Mesendoderm (in vitro differentiated cells): ENCODE measurements at regions not wholly inside any gene's neighbourhood (a gene's known extent, or its start where the extent isn't known, plus 50 kb on each side); places are given as distances from the start of the nearest gene placed in this dataset. TPM values are rescaled to one million over a fixed set of nuclear protein-coding genes. Genes with fewer than 3 reads are reported as not detected.

Experiments
- DNase-seq: peaks from one replicate; pipeline ENCODE4 v3.0.0; 2013
- H2AK5ac ChIP-seq: 2 replicates; pipeline ENCODE4 v1.6.1; 2013; ENCODE audit warnings: low read length, inconsistent platforms
- H2BK120ac ChIP-seq: 2 replicates; pipeline ENCODE4 v1.6.1; 2013; ENCODE audit warnings: low read depth, mild to moderate bottlenecking, low read length, moderate library complexity, mixed read lengths
- H2BK15ac ChIP-seq: replicated peaks from 2 replicates; pipeline ENCODE4 v1.6.1; 2013; ENCODE audit warnings: low read depth, mild to moderate bottlenecking, moderate library complexity
- H2BK5ac ChIP-seq: 2 replicates; pipeline ENCODE4 v1.6.1; 2013; ENCODE audit warnings: low read length, inconsistent platforms
- H3K18ac ChIP-seq: 2 replicates; pipeline ENCODE4 v1.6.1; 2013; ENCODE audit warnings: mild to moderate bottlenecking, low read length, mixed read lengths
- H3K23ac ChIP-seq: one replicate; pipeline ENCODE4 v1.6.1; 2013; ENCODE audit warnings: low read length
- H3K27ac ChIP-seq: 2 replicates; pipeline ENCODE4 v1.5.1; 2013; ENCODE audit warnings: low read depth, mild to moderate bottlenecking, inconsistent platforms, low read length, moderate library complexity
- H3K27me3 ChIP-seq: 2 replicates; pipeline ENCODE4 v1.6.1; 2013; ENCODE audit warnings: low read length, control low read depth, mild to moderate bottlenecking, inconsistent platforms; ENCODE audit not compliant: insufficient read depth, poor library complexity
- H3K36me3 ChIP-seq: 2 replicates; pipeline ENCODE4 v1.6.1; 2013; ENCODE audit warnings: low read length, inconsistent platforms; ENCODE audit not compliant: control insufficient read depth, insufficient read depth
- H3K4ac ChIP-seq: one replicate; pipeline ENCODE4 v1.6.1; 2013; ENCODE audit warnings: low read depth, mild to moderate bottlenecking, low read length, moderate library complexity
- H3K4me1 ChIP-seq: 2 replicates; pipeline ENCODE4 v1.6.1; 2013; ENCODE audit warnings: low read depth, low read length, inconsistent platforms; ENCODE audit not compliant: control insufficient read depth
- H3K4me2 ChIP-seq: 2 replicates; pipeline ENCODE4 v1.6.1; 2013; ENCODE audit warnings: low read length
- H3K4me3 ChIP-seq: 2 replicates; pipeline ENCODE4 v1.5.1; 2013; ENCODE audit warnings: mild to moderate bottlenecking, low read length
- H3K56ac ChIP-seq: one replicate; pipeline ENCODE4 v1.6.1; 2013; ENCODE audit warnings: low read length
- H3K79me1 ChIP-seq: 2 replicates; pipeline ENCODE4 v1.6.1; 2013; ENCODE audit warnings: low read length, inconsistent platforms
- H3K79me2 ChIP-seq: 2 replicates; pipeline ENCODE4 v1.6.1; 2013; ENCODE audit warnings: mild to moderate bottlenecking, low read length; ENCODE audit not compliant: control insufficient read depth, insufficient read depth
- H3K9ac ChIP-seq: 2 replicates; pipeline ENCODE4 v1.6.1; 2013; ENCODE audit warnings: low read length, inconsistent platforms
- H4K5ac ChIP-seq: one replicate; pipeline ENCODE4 v1.6.1; 2013; ENCODE audit warnings: low read length
- H4K8ac ChIP-seq: one replicate; pipeline ENCODE4 v1.6.1; 2013; ENCODE audit warnings: low read depth, mild to moderate bottlenecking, control low read depth, low read length, moderate library complexity
- WGBS: extraction: QIAGEN DNeasy Blood & Tissue Kit; methylation state at CpG from one replicate; pipeline ENCODE4 v1.1.7; 2013; ENCODE audit warnings: low lambda C conversion rate, missing lambda C conversion rate; ENCODE audit not compliant: insufficient coverage; ENCODE audit errors: extremely low coverage; 5-methylcytosine and 5-hydroxymethylcytosine counted together
- small RNA-seq: library from polyadenylated mRNA; stranded (forward); fragments of <200 nt; extraction: miRNeasy Mini kit (QIAGEN cat#:217004); gene quantifications from one replicate; pipeline ENCODE3, GENCODE V24; 2013; ENCODE audit not compliant: insufficient read depth

GRCh38 chr9:1960342-1961042, 54.7 kb upstream of the SMARCA2 start:
- Histone ChIP-seq H3K9ac (no peak overlapping the region), H3K56ac (no peak overlapping the region), H3K23ac (no peak overlapping the region), H3K27me3 (no peaks in the 10 kb centered on the region), H2AK5ac (no peak overlapping the region), H3K18ac (no peak overlapping the region), H3K36me3 (no peaks in the 10 kb centered on the region), H2BK15ac (no peak overlapping the region), H3K79me1 (no peaks in the 10 kb centered on the region), H3K79me2 (no peaks in the 10 kb centered on the region), H3K4ac (no peak overlapping the region), H3K4me3 (no peak overlapping the region), H3K4me2 (no peak overlapping the region), H2BK5ac (no peak overlapping the region), H4K8ac (no peak overlapping the region), H2BK120ac (no peak overlapping the region), H3K27ac (no peak overlapping the region), H4K5ac (no peak overlapping the region), H3K4me1 (no peaks in the 10 kb centered on the region)
- no peak for DNase-seq
- no CpG with 5 or more reads among the region's 6 CpGs for WGBS

- no peak overlapping the region for H3K23ac ChIP-seq
- WGBS: no CpG with 5 or more reads among the region's 2 CpGs
Observed at GRCh38 chr9:1962122-1962521, 53.0 kb upstream of the SMARCA2 start.

GRCh38 chr9:1962588-1963106, 52.5 kb upstream of the SMARCA2 start:
- no peak overlapping the region for H2BK5ac ChIP-seq
- no peak overlapping the region for H4K5ac ChIP-seq
- no peak overlapping the region for H4K8ac ChIP-seq
- H3K36me3 ChIP-seq: no peaks in the 10 kb centered on the region
- no peak overlapping the region for H3K23ac ChIP-seq
- no peak overlapping the region for H3K27ac ChIP-seq
- no peak overlapping the region for H3K4me2 ChIP-seq
- no peak overlapping the region for H2BK120ac ChIP-seq
- H3K9ac ChIP-seq: no peak overlapping the region
- H2AK5ac ChIP-seq: no peak overlapping the region
- H3K18ac ChIP-seq: no peak overlapping the region
- DNase-seq: no peak
- H3K4ac ChIP-seq: no peak overlapping the region
- H3K79me1 ChIP-seq: no peaks in the 10 kb centered on the region
- H3K4me1 ChIP-seq: no peaks in the 10 kb centered on the region
- no peaks in the 10 kb centered on the region for H3K79me2 ChIP-seq
- H2BK15ac ChIP-seq: no peak overlapping the region
- H3K27me3 ChIP-seq: no peaks in the 10 kb centered on the region
- H3K56ac ChIP-seq: no peak overlapping the region
- no peak overlapping the region for H3K4me3 ChIP-seq

More at GRCh38 chr9:1962122-1962521, 53.0 kb upstream of the SMARCA2 start:
- no peak overlapping the region for H3K4ac ChIP-seq
- H3K4me1 ChIP-seq: no peaks in the 10 kb centered on the region
- H3K4me2 ChIP-seq: no peak overlapping the region
- no peaks in the 10 kb centered on the region for H3K36me3 ChIP-seq
- no peak overlapping the region for H2BK120ac ChIP-seq
- H3K56ac ChIP-seq: no peak overlapping the region
- no peaks in the 10 kb centered on the region for H3K79me1 ChIP-seq
- no peak overlapping the region for H2BK15ac ChIP-seq
- no peaks in the 10 kb centered on the region for H3K27me3 ChIP-seq
- H4K5ac ChIP-seq: no peak overlapping the region
- no peak overlapping the region for H2BK5ac ChIP-seq
- DNase-seq: no peak
- no peak overlapping the region for H2AK5ac ChIP-seq
- H3K18ac ChIP-seq: no peak overlapping the region
- no peak overlapping the region for H3K27ac ChIP-seq
- no peak overlapping the region for H3K4me3 ChIP-seq
- H4K8ac ChIP-seq: no peak overlapping the region
- no peak overlapping the region for H3K9ac ChIP-seq
- no peaks in the 10 kb centered on the region for H3K79me2 ChIP-seq

DNA sequence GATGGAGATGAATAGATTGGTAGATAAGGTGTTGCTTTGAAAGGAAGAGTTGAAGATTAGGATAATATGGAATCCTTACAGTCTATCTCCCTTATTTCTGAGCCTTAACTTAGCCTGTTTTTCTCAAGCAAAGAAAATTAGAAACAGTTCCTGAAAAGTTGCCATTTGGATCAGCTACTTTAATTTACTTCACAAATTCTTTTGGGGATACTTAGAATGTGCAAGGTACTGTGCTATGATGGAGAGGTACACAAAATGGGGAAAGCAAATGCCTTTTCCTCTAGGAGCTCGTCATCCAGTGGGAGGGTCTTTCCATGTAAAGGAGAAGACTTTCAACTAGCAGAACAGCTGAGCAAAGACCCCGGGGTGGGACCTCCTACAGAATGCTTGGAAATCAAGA, 51.1 kb upstream of the SMARCA2 start:
- WGBS: no CpG with 5 or more reads among the region's 2 CpGs
- H2BK15ac ChIP-seq: no peak overlapping the region

More for the DNA sequence above, 51.1 kb upstream of the SMARCA2 start:
- Histone ChIP-seq H3K23ac (no peak overlapping the region), H2BK5ac (no peak overlapping the region), H4K5ac (no peak overlapping the region), H4K8ac (no peak overlapping the region), H3K4ac (no peak overlapping the region), H3K9ac (no peak overlapping the region), H3K27ac (no peak overlapping the region), H3K4me3 (no peak overlapping the region), H3K4me1 (no peaks in the 10 kb centered on the region), H3K79me1 (no peaks in the 10 kb centered on the region), H3K79me2 (no peaks in the 10 kb centered on the region), H3K4me2 (no peak overlapping the region), H2BK120ac (no peak overlapping the region), H2AK5ac (no peak overlapping the region), H3K36me3 (no peaks in the 10 kb centered on the region), H3K56ac (no peak overlapping the region), H3K27me3 (no peaks in the 10 kb centered on the region), H3K18ac (no peak overlapping the region)
- no peak for DNase-seq

Small RNAs in the stretch of these regions (small RNA-seq; reads per million reads assigned to genes)
- not detected for gene RNA5SP279
